GM21367 (cell line): ENCODE measurements at regions not wholly inside any gene's neighbourhood (a gene's known extent, or its start where the extent isn't known, plus 50 kb on each side); places are given as distances from the start of the nearest gene placed in this dataset.
A peak's percentile ranks its signal among the peaks of the same experiment; 100 is the strongest.

Experiments used
- ATAC-seq: cut with Tn5 transposase; IDR thresholded peaks from one replicate; pipeline ENCODE4 v1.9.1; 2021; ENCODE audit not compliant: unreplicated experiment

GRCh38 chr18:54767098-54767497 is 61.2 kb upstream of the RAB27B start:
- no peak for ATAC-seq

GRCh38 chr18:54769526-54770464 is 58.5 kb upstream of the RAB27B start:
- ATAC-seq = no peak

DNA sequence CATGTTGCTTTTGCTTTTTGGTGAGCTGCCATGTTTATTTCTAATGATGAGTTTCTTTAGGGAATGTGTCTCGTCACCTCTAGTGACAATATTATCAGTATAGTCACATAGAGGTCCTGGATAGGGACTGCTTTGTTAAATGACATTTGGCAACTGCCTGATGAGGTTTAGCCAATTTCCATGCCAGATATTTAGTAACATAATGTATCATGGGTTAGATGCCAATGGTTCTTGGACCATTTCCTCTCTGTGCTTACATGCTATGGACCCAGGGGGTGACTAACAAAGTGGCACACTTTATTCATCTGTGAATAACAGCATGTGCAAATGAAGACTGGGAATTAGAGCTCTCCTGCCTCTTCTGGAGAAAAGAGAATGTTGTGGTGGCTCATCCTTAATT is 56.2 kb upstream of the RAB27B start:
- no peak for ATAC-seq

DNA sequence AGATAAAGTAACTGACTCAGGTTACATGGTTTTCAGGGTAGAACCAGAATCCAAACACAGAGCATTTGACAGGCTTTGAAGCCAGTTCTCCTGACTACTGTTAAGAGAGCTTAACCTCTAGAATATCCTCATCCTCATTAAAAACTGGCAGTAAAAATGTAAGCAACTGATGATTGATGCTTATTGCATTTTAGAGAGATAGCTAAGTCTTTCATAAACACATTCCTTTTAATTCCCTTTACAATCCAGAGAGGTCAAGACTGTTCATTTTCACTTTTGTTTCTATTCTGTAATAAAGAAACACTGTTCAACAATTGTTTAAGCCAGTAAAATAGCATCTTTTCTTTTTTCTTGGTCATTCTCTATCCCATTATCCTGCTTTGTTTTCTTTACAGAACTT is 53.9 kb upstream of the RAB27B start:
- no peak for ATAC-seq

- ATAC-seq = no peak
Measured at GRCh38 chr18:54774981-54775665, 53.2 kb upstream of the RAB27B start.

GRCh38 chr18:54775686-54776085 is 52.6 kb upstream of the RAB27B start:
- ATAC-seq = no peak

GRCh38 chr18:54776282-54776977 is 51.8 kb upstream of the RAB27B start:
- ATAC-seq = peak; percentile 47

- no peak for ATAC-seq
Measured at GRCh38 chr18:54777118-54777791, 51.0 kb upstream of the RAB27B start.

DNA sequence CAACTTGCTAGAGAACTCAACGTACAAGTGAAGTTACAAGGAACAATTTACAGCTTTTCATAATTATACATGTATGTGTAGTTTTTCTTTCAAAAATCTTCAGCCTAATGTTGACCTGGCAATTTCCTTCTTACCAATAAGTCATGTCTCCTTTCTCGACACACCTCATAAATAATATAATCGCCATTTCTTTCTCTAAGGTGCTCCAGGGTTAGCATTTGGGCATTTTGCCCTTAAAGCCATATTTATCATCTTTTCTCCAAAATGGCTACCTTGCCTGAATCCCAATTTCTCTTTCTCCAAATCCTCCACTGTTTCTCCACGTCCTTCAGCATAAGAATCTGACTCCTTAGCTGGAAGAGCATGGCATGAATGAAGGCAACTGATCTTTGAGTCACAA is 50.3 kb upstream of the RAB27B start:
- ATAC-seq = no peak
